SK-N-SH (cell line): ENCODE measurements at regions not wholly inside any gene's neighbourhood (a gene's known extent, or its start where the extent isn't known, plus 50 kb on each side); places are given as distances from the start of the nearest gene placed in this dataset.

Source experiments
- CTCF ChIA-PET: fragments of 300-600, 350-600 bp; formaldehyde crosslinking; extraction: SDS; loops from one replicate; lab custom pipeline; 2021; lab: Yijun Ruan, JAX
- POLR2A ChIA-PET: fragments of 350-600 bp; sonication (Branson Sonifier 250); formaldehyde crosslinking; extraction: SDS; loops from one replicate; lab custom pipeline; 2020; ENCODE audit warnings: antibody characterized with exemption, inconsistent platforms; lab: Yijun Ruan, JAX
- DNase-seq: peaks from one replicate; pipeline ENCODE4 v3.0.0; 2012
- H2AFZ ChIP-seq: fragments of 200-600 bp; sonication (generic); 2 replicates; pipeline ENCODE4 v1.8.1; 2016; ENCODE audit warnings: antibody characterized with exemption, mild to moderate bottlenecking, low read depth
- H3F3A ChIP-seq: fragments of 200-600 bp; sonication (generic); replicated peaks from 2 replicates; pipeline ENCODE3; 2016; ENCODE audit warnings: antibody characterized with exemption, mild to moderate bottlenecking; ENCODE audit not compliant: insufficient read depth
- H3K27ac ChIP-seq, 2 experiments: fragments of 200-500 bp in 1 of 2; fragments of 200-600 bp in 1 of 2; sonication (Bioruptor generic) in 1 of 2; sonication (generic), shearing (Covaris generic) in 1 of 2; 2 replicates each; pipeline versions ENCODE4 v1.5.1 to v1.6.1; 2014 to 2016; ENCODE audit warnings: low read depth in 2 of 2, inconsistent platforms in 1 of 2, low read length in 1 of 2, mild to moderate bottlenecking in 1 of 2, mixed read lengths in 1 of 2
- H3K27me3 ChIP-seq: fragments of 200-600 bp; sonication (generic), shearing (Covaris generic); 2 replicates; pipeline ENCODE4 v1.6.1; 2016; ENCODE audit warnings: mixed run types; ENCODE audit not compliant: insufficient read depth
- H3K36me3 ChIP-seq, 2 experiments: fragments of 200-500 bp in 1 of 2; fragments of 200-600 bp in 1 of 2; sonication (Bioruptor generic) in 1 of 2; sonication (generic) in 1 of 2; replicated peaks in 1 of 2; 2 replicates each; pipeline versions ENCODE3 to v1.5.1; 2014 to 2016; ENCODE audit warnings: low read length in 1 of 2, mild to moderate bottlenecking in 1 of 2; ENCODE audit not compliant: insufficient read depth in 2 of 2, control insufficient read depth in 1 of 2
- H3K4me1 ChIP-seq, 2 experiments: fragments of 200-500 bp in 1 of 2; fragments of 200-600 bp in 1 of 2; sonication (Bioruptor generic) in 1 of 2; sonication (generic), shearing (Covaris generic) in 1 of 2; 2 replicates each; pipeline versions ENCODE4 v1.5.1 to v1.6.1; 2014 to 2016; ENCODE audit warnings: low read depth in 1 of 2, low read length in 1 of 2, mixed run types in 1 of 2; ENCODE audit not compliant: insufficient read depth in 2 of 2, control insufficient read depth in 1 of 2
- H3K4me2 ChIP-seq: fragments of 200-600 bp; sonication (generic), shearing (Covaris generic); 2 replicates; pipeline ENCODE4 v1.6.1; 2017; ENCODE audit warnings: mixed run types
- H3K4me3 ChIP-seq, 2 experiments: fragments of 200-500 bp in 1 of 2; fragments of 200-600 bp in 1 of 2; sonication (Bioruptor generic) in 1 of 2; sonication (generic), shearing (Covaris generic) in 1 of 2; 2 replicates each; pipeline versions ENCODE4 v1.5.1 to v1.8.1; 2014 to 2016; ENCODE audit warnings: low read depth in 2 of 2, inconsistent platforms in 1 of 2, low read length in 1 of 2, mild to moderate bottlenecking in 1 of 2, mixed read lengths in 1 of 2, moderate library complexity in 1 of 2
- H3K79me2 ChIP-seq: fragments of 200-600 bp; sonication (generic); 2 replicates; pipeline ENCODE4 v1.8.1; 2017; ENCODE audit warnings: mild to moderate bottlenecking; ENCODE audit not compliant: insufficient read depth
- H3K9ac ChIP-seq: fragments of 200-600 bp; sonication (generic); 2 replicates; pipeline ENCODE4 v1.6.1; 2017; ENCODE audit warnings: mixed run types
- H3K9me2 ChIP-seq: fragments of 200-600 bp; sonication (generic); 2 replicates; pipeline ENCODE4 v1.6.1; 2017; ENCODE audit warnings: mixed run types
- H3K9me3 ChIP-seq: fragments of 200-600 bp; sonication (generic); 2 replicates; pipeline ENCODE4 v1.6.1; 2017; ENCODE audit warnings: mixed run types, mild to moderate bottlenecking, moderate library complexity
- H4K20me1 ChIP-seq: fragments of 200-600 bp; sonication (generic); 2 replicates; pipeline ENCODE4 v1.6.1; 2017; ENCODE audit warnings: mild to moderate bottlenecking, mixed run types; ENCODE audit not compliant: insufficient read depth
- CTCF ChIP-seq: fragments of 200-600 bp; sonication (generic); IDR thresholded peaks from 2 replicates; pipeline ENCODE4 v1.6.1; 2017; ENCODE audit warnings: antibody characterized with exemption, mild to moderate bottlenecking, moderate library complexity
- FOXJ3 ChIP-seq: sonication (generic); formaldehyde crosslinking; IDR thresholded peaks from 2 replicates; pipeline ENCODE4 v1.5.1; 2020; ENCODE audit warnings: mild to moderate bottlenecking, missing genetic modification reagents
- FOXM1 ChIP-seq: IDR thresholded peaks from 2 replicates; pipeline ENCODE4 v1.4.0; 2012; ENCODE audit warnings: low read depth, mild to moderate bottlenecking
- GABPA ChIP-seq: IDR thresholded peaks from 2 replicates; pipeline ENCODE4 v1.4.0; 2012; ENCODE audit warnings: low read depth, mild to moderate bottlenecking
- IRF3 ChIP-seq: fragments of 150-350 bp; IDR thresholded peaks from 2 replicates; pipeline ENCODE4 v1.6.1; 2016; ENCODE audit warnings: mild to moderate bottlenecking, low read depth, low read length
- JUND ChIP-seq: IDR thresholded peaks from 2 replicates; pipeline ENCODE4 v1.4.0; 2012
- MEF2A ChIP-seq: IDR thresholded peaks from 2 replicates; pipeline ENCODE4 v1.4.0; 2012; ENCODE audit warnings: low read depth, borderline replicate concordance
- RAD21 ChIP-seq: IDR thresholded peaks from 2 replicates; pipeline ENCODE4 v1.6.1; 2012; ENCODE audit warnings: mild to moderate bottlenecking, low read length
- RFX5 ChIP-seq: IDR thresholded peaks from 2 replicates; pipeline ENCODE4 v1.6.1; 2012; ENCODE audit warnings: mild to moderate bottlenecking, improper control_type of control experiment, low read length
- RXRA ChIP-seq: IDR thresholded peaks from 2 replicates; pipeline ENCODE4 v1.4.0; 2012; ENCODE audit warnings: low read depth, mild to moderate bottlenecking, borderline replicate concordance
- SMC3 ChIP-seq: IDR thresholded peaks from 2 replicates; pipeline ENCODE4 v1.6.1; 2012; ENCODE audit warnings: low read depth, low read length, improper control_type of control experiment
- TCF12 ChIP-seq: IDR thresholded peaks from 2 replicates; pipeline ENCODE4 v1.4.0; 2012
- TEAD4 ChIP-seq: IDR thresholded peaks from 2 replicates; pipeline ENCODE4 v1.4.0; 2012; ENCODE audit warnings: mild to moderate bottlenecking, borderline replicate concordance; ENCODE audit not compliant: insufficient read depth
- YY1 ChIP-seq: IDR thresholded peaks from 2 replicates; pipeline ENCODE4 v1.4.0; 2012; ENCODE audit warnings: low read depth, mild to moderate bottlenecking
- WGBS: methylation state at CpG from one replicate; pipeline ENCODE4 v1.1.6; 2017; ENCODE audit warnings: low lambda C conversion rate; 5-methylcytosine and 5-hydroxymethylcytosine counted together
- TF ChIP-seq, protein P1 (sequence below): fragments of 150-350 bp; IDR thresholded peaks from 2 replicates; pipeline ENCODE4 v1.6.1; 2017; ENCODE audit warnings: antibody characterized with exemption, low read length, low read depth, borderline replicate concordance
- TF ChIP-seq, protein P2 (sequence below): IDR thresholded peaks from 2 replicates; pipeline ENCODE4; 2012
- TF ChIP-seq, protein P3 (sequence below): IDR thresholded peaks from 2 replicates; pipeline ENCODE4 v1.4.0; 2012; ENCODE audit warnings: low read depth, borderline replicate concordance
- TF ChIP-seq, protein P4 (sequence below): IDR thresholded peaks from 2 replicates; pipeline ENCODE4 v1.4.0; 2012; ENCODE audit warnings: low read depth

DNA sequence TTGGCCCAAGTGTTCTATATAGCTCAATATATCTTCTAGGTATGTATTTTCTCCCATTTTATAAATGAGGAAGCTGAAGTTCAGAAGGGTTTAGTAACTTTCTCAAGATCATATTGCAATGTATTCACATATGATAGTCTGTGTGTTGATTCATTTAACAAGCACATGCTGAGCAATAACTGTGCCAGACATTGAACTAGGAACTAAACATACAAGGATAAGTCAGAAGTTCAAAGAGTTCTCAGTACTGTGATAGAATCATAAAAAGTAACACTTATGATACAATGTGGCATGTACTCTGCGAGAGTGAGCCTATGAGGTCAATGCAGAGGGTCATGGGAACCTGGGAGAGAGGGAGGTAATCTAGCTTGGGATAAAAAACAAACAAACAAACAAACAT, 1082.2 kb upstream of the TENM4 start:
- H3K9ac ChIP-seq, result no peak overlapping the region
- H3K4me3 ChIP-seq, result no peak overlapping the region
- CTCF ChIA-PET, result no interaction called here
- H3K27ac ChIP-seq, result no peak overlapping the region
- POLR2A ChIA-PET, result no interaction called here
- 10% methylated on average over 1 of the region's 1 CpG for WGBS
- H3K4me2 ChIP-seq, result no peak overlapping the region
- DNase-seq, result no peak
- TF ChIP-seq RFX5 (no peak), SMC3 (no peak), IRF3 (no peak), YY1 (no peak), FOXJ3 (CRISPR knock-in tag) (no peak), TCF12 (no peak), TEAD4 (no peak), JUND (no peak), RAD21 (no peak), MEF2A (no peak), FOXM1 (no peak)
- TF ChIP-seq, protein P1, sequence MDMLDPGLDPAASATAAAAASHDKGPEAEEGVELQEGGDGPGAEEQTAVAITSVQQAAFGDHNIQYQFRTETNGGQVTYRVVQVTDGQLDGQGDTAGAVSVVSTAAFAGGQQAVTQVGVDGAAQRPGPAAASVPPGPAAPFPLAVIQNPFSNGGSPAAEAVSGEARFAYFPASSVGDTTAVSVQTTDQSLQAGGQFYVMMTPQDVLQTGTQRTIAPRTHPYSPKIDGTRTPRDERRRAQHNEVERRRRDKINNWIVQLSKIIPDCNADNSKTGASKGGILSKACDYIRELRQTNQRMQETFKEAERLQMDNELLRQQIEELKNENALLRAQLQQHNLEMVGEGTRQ, result no peak
- TF ChIP-seq, protein P2, sequence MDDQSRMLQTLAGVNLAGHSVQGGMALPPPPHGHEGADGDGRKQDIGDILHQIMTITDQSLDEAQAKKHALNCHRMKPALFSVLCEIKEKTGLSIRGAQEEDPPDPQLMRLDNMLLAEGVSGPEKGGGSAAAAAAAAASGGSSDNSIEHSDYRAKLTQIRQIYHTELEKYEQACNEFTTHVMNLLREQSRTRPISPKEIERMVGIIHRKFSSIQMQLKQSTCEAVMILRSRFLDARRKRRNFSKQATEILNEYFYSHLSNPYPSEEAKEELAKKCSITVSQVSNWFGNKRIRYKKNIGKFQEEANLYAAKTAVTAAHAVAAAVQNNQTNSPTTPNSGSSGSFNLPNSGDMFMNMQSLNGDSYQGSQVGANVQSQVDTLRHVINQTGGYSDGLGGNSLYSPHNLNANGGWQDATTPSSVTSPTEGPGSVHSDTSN, result no peak
- TF ChIP-seq, protein P3, sequence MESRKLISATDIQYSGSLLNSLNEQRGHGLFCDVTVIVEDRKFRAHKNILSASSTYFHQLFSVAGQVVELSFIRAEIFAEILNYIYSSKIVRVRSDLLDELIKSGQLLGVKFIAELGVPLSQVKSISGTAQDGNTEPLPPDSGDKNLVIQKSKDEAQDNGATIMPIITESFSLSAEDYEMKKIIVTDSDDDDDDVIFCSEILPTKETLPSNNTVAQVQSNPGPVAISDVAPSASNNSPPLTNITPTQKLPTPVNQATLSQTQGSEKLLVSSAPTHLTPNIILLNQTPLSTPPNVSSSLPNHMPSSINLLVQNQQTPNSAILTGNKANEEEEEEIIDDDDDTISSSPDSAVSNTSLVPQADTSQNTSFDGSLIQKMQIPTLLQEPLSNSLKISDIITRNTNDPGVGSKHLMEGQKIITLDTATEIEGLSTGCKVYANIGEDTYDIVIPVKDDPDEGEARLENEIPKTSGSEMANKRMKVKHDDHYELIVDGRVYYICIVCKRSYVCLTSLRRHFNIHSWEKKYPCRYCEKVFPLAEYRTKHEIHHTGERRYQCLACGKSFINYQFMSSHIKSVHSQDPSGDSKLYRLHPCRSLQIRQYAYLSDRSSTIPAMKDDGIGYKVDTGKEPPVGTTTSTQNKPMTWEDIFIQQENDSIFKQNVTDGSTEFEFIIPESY, result no peak
- H3F3A ChIP-seq, result no peaks in the 10 kb centered on the region
- H3K36me3 ChIP-seq, result no peaks in the 10 kb centered on the region
- no peaks in the 10 kb centered on the region for H4K20me1 ChIP-seq
- no peak overlapping the region for H2AFZ ChIP-seq
- H3K4me1 ChIP-seq, result no peaks in the 10 kb centered on the region
- no peaks in the 10 kb centered on the region for H3K9me2 ChIP-seq
- H3K79me2 ChIP-seq, result no peaks in the 10 kb centered on the region
- H3K27me3 ChIP-seq, result no peaks in the 10 kb centered on the region
- H3K9me3 ChIP-seq, result no peaks in the 10 kb centered on the region

- no peaks in the 10 kb centered on the region for H4K20me1 ChIP-seq
- no peaks in the 10 kb centered on the region for H3K4me1 ChIP-seq
- H2AFZ ChIP-seq, result no peak overlapping the region
- no peak for TF ChIP-seq CTCF
- no peak for TF ChIP-seq TEAD4
- TF ChIP-seq MEF2A, result no peak
- TF ChIP-seq RXRA, result no peak
- TF ChIP-seq IRF3, result no peak
- TF ChIP-seq GABPA, result no peak
- TF ChIP-seq, protein P4, sequence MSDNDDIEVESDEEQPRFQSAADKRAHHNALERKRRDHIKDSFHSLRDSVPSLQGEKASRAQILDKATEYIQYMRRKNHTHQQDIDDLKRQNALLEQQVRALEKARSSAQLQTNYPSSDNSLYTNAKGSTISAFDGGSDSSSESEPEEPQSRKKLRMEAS, result no peak
- TF ChIP-seq JUND, result no peak
- no peaks in the 10 kb centered on the region for H3K36me3 ChIP-seq
- POLR2A ChIA-PET, result no interaction called here
- H3K27ac ChIP-seq, result no peak overlapping the region
- no peak overlapping the region for H3K4me2 ChIP-seq
- no peak overlapping the region for H3K4me3 ChIP-seq
- DNase-seq, result no peak
- H3K27me3 ChIP-seq, result no peaks in the 10 kb centered on the region
- no peaks in the 10 kb centered on the region for H3K9me2 ChIP-seq
- CTCF ChIA-PET, result no interaction called here
- H3F3A ChIP-seq, result no peaks in the 10 kb centered on the region
- no peak overlapping the region for H3K9ac ChIP-seq
- 13% methylated on average over 3 of the region's 3 CpGs for WGBS
- no peaks in the 10 kb centered on the region for H3K79me2 ChIP-seq
- no peaks in the 10 kb centered on the region for H3K9me3 ChIP-seq
These were observed 1080.8 kb upstream of the TENM4 start for GRCh38 chr11:80521592-80521991.
